ENCODE measurements at regions not wholly inside any gene's neighbourhood (a gene's known extent, or its start where the extent isn't known, plus 50 kb on each side); places are given as distances from the start of the nearest gene placed in this dataset.

GRCh38 chr6:165732696-165733488, 69.9 kb upstream of the PDE10A start:
- no peak for TF ChIP-seq ZFX (IDR thresholded peaks at IDR 0.05)
- TF ChIP-seq CTCF (conservative IDR thresholded peaks at IDR 0.05): no peak
- H3K27ac ChIP-seq: no peak overlapping the region

GRCh38 chr6:165729307-165729936, 66.4 kb upstream of the PDE10A start:
- H3K27ac ChIP-seq: no peak overlapping the region
- TF ChIP-seq CTCF (conservative IDR thresholded peaks at IDR 0.05) (peak; percentile 87), ZFX (IDR thresholded peaks at IDR 0.05) (no peak)

- H3K27ac ChIP-seq: no peak overlapping the region
- no peak for TF ChIP-seq CTCF (conservative IDR thresholded peaks at IDR 0.05)
- no peak for TF ChIP-seq ZFX (IDR thresholded peaks at IDR 0.05)
Observed at GRCh38 chr6:165728216-165728615, 65.2 kb upstream of the PDE10A start.

- H3K27ac ChIP-seq: no peak overlapping the region
- TF ChIP-seq ZFX (IDR thresholded peaks at IDR 0.05) (no peak), CTCF (conservative IDR thresholded peaks at IDR 0.05) (no peak)
Observed at GRCh38 chr6:165726965-165727381, 63.9 kb upstream of the PDE10A start.

- no peak overlapping the region for H3K27ac ChIP-seq
- TF ChIP-seq ZFX (IDR thresholded peaks at IDR 0.05) (no peak), CTCF (conservative IDR thresholded peaks at IDR 0.05) (no peak)
Observed at GRCh38 chr6:165726290-165726875, 63.3 kb upstream of the PDE10A start.

GRCh38 chr6:165725201-165725600, 62.2 kb upstream of the PDE10A start:
- no peak overlapping the region for H3K27ac ChIP-seq
- no peak for TF ChIP-seq CTCF (conservative IDR thresholded peaks at IDR 0.05)
- no peak for TF ChIP-seq ZFX (IDR thresholded peaks at IDR 0.05)

- TF ChIP-seq ZFX (IDR thresholded peaks at IDR 0.05): no peak
- H3K27ac ChIP-seq: no peak overlapping the region
Observed at GRCh38 chr6:165723326-165723725, 60.3 kb upstream of the PDE10A start.
